Astrocyte of the spinal cord (primary cell): ENCODE measurements at regions not wholly inside any gene's neighbourhood (a gene's known extent, or its start where the extent isn't known, plus 50 kb on each side); places are given as distances from the start of the nearest gene placed in this dataset.

ENCODE experiments used
- DNase-seq: peaks from one replicate; pipeline ENCODE4 v3.0.0; 2011; ENCODE audit warnings: low read depth, low spot score
- H3K4me3 ChIP-seq: 2 replicates; pipeline ENCODE4 v1.5.1; 2011; ENCODE audit warnings: low read depth, mild to moderate bottlenecking, low read length, moderate library complexity
- in situ Hi-C: cut with HindIII; loops from 2 replicates; pipeline ENCODE4 v1.10.0; 2017; ENCODE audit warnings: low sequenced_read_pairs
- TF ChIP-seq, protein P1 (sequence below): IDR thresholded peaks from 2 replicates; pipeline ENCODE4 v1.5.1; 2012; ENCODE audit warnings: low read depth, mild to moderate bottlenecking, low read length, inconsistent platforms

GRCh38 chr6:166726201-166726600 lies 99.2 kb upstream of the RPS6KA2 start:
- no peak for DNase-seq
- no peak overlapping the region for H3K4me3 ChIP-seq
- TF ChIP-seq, protein P1, sequence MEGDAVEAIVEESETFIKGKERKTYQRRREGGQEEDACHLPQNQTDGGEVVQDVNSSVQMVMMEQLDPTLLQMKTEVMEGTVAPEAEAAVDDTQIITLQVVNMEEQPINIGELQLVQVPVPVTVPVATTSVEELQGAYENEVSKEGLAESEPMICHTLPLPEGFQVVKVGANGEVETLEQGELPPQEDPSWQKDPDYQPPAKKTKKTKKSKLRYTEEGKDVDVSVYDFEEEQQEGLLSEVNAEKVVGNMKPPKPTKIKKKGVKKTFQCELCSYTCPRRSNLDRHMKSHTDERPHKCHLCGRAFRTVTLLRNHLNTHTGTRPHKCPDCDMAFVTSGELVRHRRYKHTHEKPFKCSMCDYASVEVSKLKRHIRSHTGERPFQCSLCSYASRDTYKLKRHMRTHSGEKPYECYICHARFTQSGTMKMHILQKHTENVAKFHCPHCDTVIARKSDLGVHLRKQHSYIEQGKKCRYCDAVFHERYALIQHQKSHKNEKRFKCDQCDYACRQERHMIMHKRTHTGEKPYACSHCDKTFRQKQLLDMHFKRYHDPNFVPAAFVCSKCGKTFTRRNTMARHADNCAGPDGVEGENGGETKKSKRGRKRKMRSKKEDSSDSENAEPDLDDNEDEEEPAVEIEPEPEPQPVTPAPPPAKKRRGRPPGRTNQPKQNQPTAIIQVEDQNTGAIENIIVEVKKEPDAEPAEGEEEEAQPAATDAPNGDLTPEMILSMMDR = no peak
- in situ Hi-C loops = no loop called here

GRCh38 chr6:166725571-166725970 lies 98.5 kb upstream of the RPS6KA2 start:
- TF ChIP-seq, protein P1 = no peak
- in situ Hi-C loops = no loop called here
- no peak overlapping the region for H3K4me3 ChIP-seq
- no peak for DNase-seq

DNA sequence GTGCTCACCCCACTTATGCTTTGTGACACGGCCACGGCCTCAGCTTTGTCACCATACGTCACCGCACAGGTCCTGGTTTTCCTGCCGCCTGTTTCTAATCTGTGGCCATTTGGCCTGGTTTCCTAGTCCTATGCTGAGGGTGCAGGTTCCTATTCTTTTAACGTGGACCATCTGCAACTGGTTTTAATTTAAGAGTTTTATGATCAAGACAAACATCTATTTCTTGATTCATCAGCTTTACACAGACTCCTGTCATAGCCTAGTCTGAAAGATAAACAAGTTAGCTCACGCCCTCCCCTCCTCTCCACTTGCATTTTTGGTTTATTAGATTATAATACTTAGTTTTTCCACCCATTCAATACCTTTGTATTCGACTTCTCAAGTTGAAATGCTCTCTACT lies 97.5 kb upstream of the RPS6KA2 start:
- H3K4me3 ChIP-seq = no peak overlapping the region
- in situ Hi-C loops = no loop called here
- DNase-seq = no peak
- TF ChIP-seq, protein P1 = no peak

DNA sequence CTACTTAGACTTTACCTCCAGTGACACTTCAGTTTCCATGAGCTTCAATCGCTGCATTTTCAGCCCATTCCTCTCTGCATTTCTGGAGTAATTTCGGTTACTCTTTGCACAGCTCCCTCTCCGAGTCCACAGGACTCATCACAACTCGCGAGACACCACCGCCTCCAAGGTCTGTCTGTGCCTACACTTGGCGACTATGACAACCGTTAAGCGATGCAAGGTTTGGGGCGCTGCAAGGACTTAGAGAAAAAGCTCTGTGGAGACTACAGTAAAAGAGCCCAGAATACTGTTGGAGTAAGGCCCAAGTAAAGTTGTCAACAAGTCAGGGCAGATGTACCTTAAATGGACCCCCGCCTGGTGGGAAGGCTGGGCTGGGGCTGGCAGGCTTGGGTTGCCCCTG lies 95.7 kb upstream of the RPS6KA2 start:
- no peak overlapping the region for H3K4me3 ChIP-seq
- TF ChIP-seq, protein P1 = no peak
- no peak for DNase-seq
- in situ Hi-C loops = no loop called here

DNA sequence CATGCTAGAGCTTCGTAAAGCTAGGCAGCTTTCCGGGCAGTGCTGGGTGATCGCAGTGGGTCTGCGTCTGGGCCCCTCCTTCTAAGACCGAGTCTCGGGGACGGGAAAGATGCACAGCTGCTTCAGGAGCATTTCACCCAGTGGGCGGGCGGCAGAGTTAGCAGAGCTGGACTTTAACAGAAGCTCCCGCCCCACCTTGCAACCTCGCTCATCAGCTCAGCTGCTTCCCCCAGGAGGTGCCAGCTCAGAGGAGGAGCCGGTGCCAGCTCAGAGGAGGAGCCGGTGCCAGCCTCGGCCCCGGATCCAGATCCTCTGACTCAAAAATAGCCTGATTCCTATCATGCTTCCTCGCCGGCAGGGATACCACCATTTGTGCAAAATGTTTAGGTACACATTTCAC lies 94.5 kb upstream of the RPS6KA2 start:
- in situ Hi-C loops = no loop called here
- H3K4me3 ChIP-seq = no peak overlapping the region
- no peak for DNase-seq
- TF ChIP-seq, protein P1 = no peak

- TF ChIP-seq, protein P1 = no peak
- in situ Hi-C loops = no loop called here
- H3K4me3 ChIP-seq = no peak overlapping the region
- DNase-seq = no peak
Observed at GRCh38 chr6:166720856-166721255, 93.8 kb upstream of the RPS6KA2 start.

DNA sequence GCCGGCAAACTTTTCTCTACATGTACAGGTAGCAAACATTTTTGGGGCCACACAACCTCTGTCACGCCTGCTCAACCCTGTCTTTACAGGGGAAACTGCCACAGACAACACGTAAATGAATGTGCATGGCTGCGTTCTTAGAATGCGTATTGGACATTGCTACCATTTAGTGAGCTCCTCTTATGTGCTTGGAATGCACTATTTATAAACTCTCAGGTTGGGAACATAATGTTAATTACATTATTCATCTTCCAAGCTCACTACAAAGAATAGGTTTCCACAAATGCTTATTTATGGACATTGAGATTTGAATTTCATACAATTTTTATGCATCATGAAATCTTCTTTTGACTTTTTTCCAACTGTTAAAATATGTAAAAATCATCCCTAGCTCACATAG lies 92.0 kb upstream of the RPS6KA2 start:
- TF ChIP-seq, protein P1 = no peak
- no peak for DNase-seq
- no peak overlapping the region for H3K4me3 ChIP-seq
- in situ Hi-C loops = no loop called here
